ENCODE measurements at regions not wholly inside any gene's neighbourhood (a gene's known extent, or its start where the extent isn't known, plus 50 kb on each side); places are given as distances from the start of the nearest gene placed in this dataset.
"Not testable (repeated sequence)": the region's sequence is repeated elsewhere in the genome, so short reads cannot be mapped to it uniquely, and the experiment has no call there.

DNA sequence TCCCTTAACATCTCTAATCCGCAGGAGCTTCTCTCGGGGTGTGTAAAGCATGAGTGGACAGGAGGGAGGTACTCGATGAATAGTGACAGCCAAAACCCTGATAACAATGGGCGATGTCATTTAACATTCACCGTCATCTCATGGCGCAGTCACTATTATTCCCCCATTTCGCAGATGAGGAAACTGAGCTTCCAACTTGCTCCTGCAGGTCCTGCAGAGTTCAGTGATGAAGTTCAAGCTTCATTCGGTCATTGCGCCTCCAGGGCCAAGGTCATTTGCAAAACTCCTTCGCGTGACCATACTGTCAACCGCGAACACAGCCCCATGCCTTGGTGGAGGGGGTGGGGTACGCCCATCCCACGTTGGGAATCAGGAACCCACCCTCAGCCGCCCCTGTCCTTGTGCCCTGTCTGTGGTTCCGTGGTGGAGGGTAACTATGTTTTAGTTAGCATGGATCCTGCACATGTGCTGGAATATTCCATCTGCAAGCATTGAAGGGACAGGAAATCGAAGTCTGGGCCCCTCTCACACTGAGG lies 215.5 kb downstream of the TFCP2L1 start:
- DNase-seq (ENCODE audit: insufficient read length, low spot score) = no peak
- TF ChIP-seq, protein P1, sequence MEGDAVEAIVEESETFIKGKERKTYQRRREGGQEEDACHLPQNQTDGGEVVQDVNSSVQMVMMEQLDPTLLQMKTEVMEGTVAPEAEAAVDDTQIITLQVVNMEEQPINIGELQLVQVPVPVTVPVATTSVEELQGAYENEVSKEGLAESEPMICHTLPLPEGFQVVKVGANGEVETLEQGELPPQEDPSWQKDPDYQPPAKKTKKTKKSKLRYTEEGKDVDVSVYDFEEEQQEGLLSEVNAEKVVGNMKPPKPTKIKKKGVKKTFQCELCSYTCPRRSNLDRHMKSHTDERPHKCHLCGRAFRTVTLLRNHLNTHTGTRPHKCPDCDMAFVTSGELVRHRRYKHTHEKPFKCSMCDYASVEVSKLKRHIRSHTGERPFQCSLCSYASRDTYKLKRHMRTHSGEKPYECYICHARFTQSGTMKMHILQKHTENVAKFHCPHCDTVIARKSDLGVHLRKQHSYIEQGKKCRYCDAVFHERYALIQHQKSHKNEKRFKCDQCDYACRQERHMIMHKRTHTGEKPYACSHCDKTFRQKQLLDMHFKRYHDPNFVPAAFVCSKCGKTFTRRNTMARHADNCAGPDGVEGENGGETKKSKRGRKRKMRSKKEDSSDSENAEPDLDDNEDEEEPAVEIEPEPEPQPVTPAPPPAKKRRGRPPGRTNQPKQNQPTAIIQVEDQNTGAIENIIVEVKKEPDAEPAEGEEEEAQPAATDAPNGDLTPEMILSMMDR (IDR thresholded peaks at IDR 0.05; ENCODE audit: insufficient read depth, missing control alignments) = no peak
- FAIRE-seq = no peak

DNA sequence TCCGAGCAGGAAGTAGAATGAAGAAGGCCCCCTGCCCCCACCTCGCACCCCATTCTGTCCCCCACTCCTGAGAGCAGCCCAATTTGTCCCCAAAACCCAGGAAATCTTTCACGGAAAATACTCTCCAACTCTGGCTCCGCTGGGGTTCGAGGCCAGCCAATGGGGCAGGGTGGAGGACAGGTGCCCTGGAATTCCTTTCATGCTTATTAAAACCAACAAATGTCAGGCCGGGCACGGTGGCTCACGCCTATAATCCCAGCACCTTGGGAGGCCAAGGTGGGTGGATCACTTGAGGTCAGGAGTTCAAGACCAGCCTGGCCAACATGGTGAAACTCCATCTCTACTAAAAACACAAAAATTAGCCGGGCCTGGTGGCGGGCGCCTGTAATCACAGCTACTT lies 214.9 kb downstream of the TFCP2L1 start:
- FAIRE-seq; DNase-seq (ENCODE audit: insufficient read length, low spot score): not testable (repeated sequence)

DNA sequence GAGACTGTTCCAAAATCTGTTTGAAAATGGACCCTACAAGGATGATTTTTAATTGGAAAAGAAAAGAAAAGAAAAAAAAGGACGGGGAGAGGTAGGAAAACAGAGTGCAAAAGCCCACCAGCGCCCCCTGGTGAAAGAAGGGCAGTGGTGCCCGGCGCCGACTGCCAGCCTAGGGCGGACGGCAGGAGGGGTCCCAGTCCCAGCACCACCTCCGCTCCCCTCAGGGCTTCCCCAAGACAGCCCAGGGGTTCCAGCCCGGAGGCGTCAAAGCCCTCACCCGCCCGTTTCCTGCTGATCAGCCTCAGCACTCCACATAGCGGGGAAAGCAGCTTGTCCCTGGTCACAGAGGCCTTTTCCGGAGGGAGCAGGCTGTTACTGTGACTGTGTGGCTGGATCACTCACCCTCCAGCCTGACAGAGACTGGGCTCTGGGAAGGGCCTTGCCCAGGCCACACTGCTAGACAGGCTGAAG lies 213.9 kb downstream of the TFCP2L1 start:
- TF ChIP-seq, protein P1 (IDR thresholded peaks at IDR 0.05; ENCODE audit: insufficient read depth, missing control alignments) = peak; percentile 73
- FAIRE-seq = no peak
- DNase-seq (ENCODE audit: insufficient read length, low spot score) = peak; percentile 90

DNA sequence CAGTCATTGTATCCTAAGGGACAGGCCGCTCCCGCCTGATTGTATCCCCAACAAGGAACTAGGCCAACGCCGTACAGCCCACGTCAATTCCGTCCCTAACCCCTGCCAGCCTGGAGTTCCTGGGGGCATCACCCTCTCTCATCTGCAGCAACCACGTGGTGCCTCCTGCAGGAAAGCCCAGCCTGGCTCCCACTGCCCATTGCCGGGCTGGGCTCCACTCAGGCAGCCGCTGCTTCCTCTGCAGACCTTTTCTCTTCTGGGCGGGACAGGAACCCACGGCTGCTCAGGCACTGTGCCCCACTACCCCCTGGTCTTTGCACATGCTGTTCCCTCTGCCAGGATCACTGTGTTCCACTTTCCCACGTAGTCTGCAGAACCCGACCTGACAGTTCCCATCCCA lies 212.2 kb downstream of the TFCP2L1 start:
- FAIRE-seq (no peak), DNase-seq (ENCODE audit: insufficient read length, low spot score) (no peak)
- TF ChIP-seq, protein P1 (IDR thresholded peaks at IDR 0.05; ENCODE audit: insufficient read depth, missing control alignments) = no peak

- TF ChIP-seq, protein P1 (IDR thresholded peaks at IDR 0.05; ENCODE audit: insufficient read depth, missing control alignments) = no peak
- FAIRE-seq (no peak), DNase-seq (ENCODE audit: insufficient read length, low spot score) (no peak)
Observed at GRCh38 chr2:121073320-121074210, 211.4 kb downstream of the TFCP2L1 start.

- FAIRE-seq (no peak), DNase-seq (ENCODE audit: insufficient read length, low spot score) (no peak)
- TF ChIP-seq, protein P1 (IDR thresholded peaks at IDR 0.05; ENCODE audit: insufficient read depth, missing control alignments) = no peak
Observed at GRCh38 chr2:121074293-121074932, 210.6 kb downstream of the TFCP2L1 start.

- TF ChIP-seq, protein P1 (IDR thresholded peaks at IDR 0.05; ENCODE audit: insufficient read depth, missing control alignments) = no peak
- FAIRE-seq (no peak), DNase-seq (ENCODE audit: insufficient read length, low spot score) (peak; percentile 61)
Observed at GRCh38 chr2:121075006-121075551, 209.9 kb downstream of the TFCP2L1 start.

All from D721Med (cell line).